IMR-90 (cell line): ENCODE measurements at regions not wholly inside any gene's neighbourhood (a gene's known extent, or its start where the extent isn't known, plus 50 kb on each side); places are given as distances from the start of the nearest gene placed in this dataset.

ENCODE experiments used
- CHD1 ChIP-seq: IDR thresholded peaks from 2 replicates; pipeline ENCODE4 v1.6.1; 2012; ENCODE audit warnings: low read depth, low read length, improper control_type of control experiment
- FOS ChIP-seq: fragments of 150-350 bp; IDR thresholded peaks from 2 replicates; pipeline ENCODE4 v1.6.1; 2016; ENCODE audit warnings: low read depth, low read length
- POLR2A ChIP-seq: IDR thresholded peaks from 2 replicates; pipeline ENCODE4 v1.6.1; 2012; ENCODE audit warnings: mild to moderate bottlenecking, low read depth, low read length
- RAD21 ChIP-seq: IDR thresholded peaks from 2 replicates; pipeline ENCODE4 v1.6.1; 2012; ENCODE audit warnings: low read length, improper control_type of control experiment
- RCOR1 ChIP-seq: IDR thresholded peaks from 2 replicates; pipeline ENCODE4 v1.6.1; 2012; ENCODE audit warnings: mild to moderate bottlenecking, low read length, improper control_type of control experiment; ENCODE audit not compliant: insufficient replicate concordance
- TF ChIP-seq, protein P1 (sequence below): fragments of 150-350 bp; IDR thresholded peaks from 2 replicates; pipeline ENCODE4 v1.6.1; 2017; ENCODE audit warnings: mild to moderate bottlenecking, antibody characterized with exemption, low read length, low read depth
- TF ChIP-seq, protein P2 (sequence below): conservative IDR thresholded peaks from 2 replicates; pipeline ENCODE4 v1.5.1; 2012; ENCODE audit warnings: mild to moderate bottlenecking, low read depth, low read length, improper control_type of control experiment

DNA sequence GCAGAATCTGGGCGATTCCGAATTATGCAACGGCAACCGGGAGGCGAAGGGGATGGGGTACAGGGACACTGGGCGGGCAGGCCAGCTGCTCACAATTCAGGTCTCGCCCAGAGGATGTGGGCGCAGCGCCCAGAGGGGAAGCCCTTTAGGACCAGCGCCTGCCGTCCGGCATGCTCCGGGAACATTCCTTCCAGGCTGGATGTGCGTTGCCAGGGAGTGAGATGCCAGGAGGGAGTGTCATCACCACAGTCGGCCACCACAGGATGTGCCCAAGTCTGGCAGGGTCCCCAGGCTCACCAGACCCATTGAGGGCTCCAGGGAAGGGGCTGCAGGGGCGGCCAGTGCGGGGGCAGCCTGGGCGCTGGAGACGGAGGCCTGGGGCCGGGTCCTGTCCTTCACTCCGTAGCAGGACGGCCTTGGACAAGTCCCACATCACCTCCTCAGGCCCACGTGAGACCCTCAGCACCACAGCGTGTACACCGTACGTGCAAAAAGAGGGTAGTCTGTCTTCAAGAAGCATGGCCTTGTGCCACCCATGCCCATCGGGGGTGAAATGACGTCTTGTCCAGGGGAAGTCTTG is 63.9 kb downstream of the FOXL3 start:
- TF ChIP-seq, protein P1, sequence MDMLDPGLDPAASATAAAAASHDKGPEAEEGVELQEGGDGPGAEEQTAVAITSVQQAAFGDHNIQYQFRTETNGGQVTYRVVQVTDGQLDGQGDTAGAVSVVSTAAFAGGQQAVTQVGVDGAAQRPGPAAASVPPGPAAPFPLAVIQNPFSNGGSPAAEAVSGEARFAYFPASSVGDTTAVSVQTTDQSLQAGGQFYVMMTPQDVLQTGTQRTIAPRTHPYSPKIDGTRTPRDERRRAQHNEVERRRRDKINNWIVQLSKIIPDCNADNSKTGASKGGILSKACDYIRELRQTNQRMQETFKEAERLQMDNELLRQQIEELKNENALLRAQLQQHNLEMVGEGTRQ = no peak
- TF ChIP-seq, protein P2, sequence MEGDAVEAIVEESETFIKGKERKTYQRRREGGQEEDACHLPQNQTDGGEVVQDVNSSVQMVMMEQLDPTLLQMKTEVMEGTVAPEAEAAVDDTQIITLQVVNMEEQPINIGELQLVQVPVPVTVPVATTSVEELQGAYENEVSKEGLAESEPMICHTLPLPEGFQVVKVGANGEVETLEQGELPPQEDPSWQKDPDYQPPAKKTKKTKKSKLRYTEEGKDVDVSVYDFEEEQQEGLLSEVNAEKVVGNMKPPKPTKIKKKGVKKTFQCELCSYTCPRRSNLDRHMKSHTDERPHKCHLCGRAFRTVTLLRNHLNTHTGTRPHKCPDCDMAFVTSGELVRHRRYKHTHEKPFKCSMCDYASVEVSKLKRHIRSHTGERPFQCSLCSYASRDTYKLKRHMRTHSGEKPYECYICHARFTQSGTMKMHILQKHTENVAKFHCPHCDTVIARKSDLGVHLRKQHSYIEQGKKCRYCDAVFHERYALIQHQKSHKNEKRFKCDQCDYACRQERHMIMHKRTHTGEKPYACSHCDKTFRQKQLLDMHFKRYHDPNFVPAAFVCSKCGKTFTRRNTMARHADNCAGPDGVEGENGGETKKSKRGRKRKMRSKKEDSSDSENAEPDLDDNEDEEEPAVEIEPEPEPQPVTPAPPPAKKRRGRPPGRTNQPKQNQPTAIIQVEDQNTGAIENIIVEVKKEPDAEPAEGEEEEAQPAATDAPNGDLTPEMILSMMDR = no peak
- TF ChIP-seq POLR2A (no peak), FOS (no peak), RCOR1 (no peak), CHD1 (no peak), RAD21 (no peak)
